Prostate gland (tissue), 2 donors: ENCODE measurements at regions not wholly inside any gene's neighbourhood (a gene's known extent, or its start where the extent isn't known, plus 50 kb on each side); places are given as distances from the start of the nearest gene placed in this dataset.

Source experiments
- CTCF ChIP-seq, 4 experiments: fragments of 200-600 bp in 2 of 4; fragments of 450-650 bp in 2 of 4; sonication (generic) in 2 of 4; IDR thresholded peaks; 1 replicate in 3 of 4; 2 replicates in 1 of 4; pipeline ENCODE4 v1.5.1; 2016 to 2019; ENCODE audit warnings: antibody characterized with exemption in 4 of 4, mild to moderate bottlenecking in 2 of 4, moderate library complexity in 2 of 4
- POLR2A ChIP-seq: fragments of 450-650 bp; IDR thresholded peaks from one replicate; pipeline ENCODE4 v1.6.1; 2016; ENCODE audit warnings: antibody characterized with exemption, mild to moderate bottlenecking

DNA sequence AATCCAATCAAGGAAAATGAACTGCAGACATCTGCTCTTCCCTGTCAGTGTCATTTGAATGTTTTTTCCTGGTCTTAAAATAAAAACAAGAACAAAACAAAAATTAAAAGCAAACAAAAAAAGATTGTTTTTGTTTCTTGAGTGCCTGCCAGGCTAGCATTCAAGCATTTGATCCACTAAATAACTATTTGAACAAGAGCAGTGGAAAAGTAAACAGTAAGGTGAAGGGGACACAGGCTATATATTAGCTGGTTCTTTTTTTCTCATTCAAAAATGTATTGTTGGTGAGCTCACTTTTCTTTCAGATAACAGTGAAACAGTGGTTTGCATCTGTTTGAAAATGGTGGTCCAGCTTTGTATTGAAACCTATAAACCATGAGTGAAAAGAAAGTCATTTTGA is 586.9 kb upstream of the SGO1 start:
- no peak for TF ChIP-seq CTCF (IDR thresholded peaks at IDR 0.05)
- TF ChIP-seq POLR2A: no peak
